SK-N-SH (cell line): ENCODE measurements at regions not wholly inside any gene's neighbourhood (a gene's known extent, or its start where the extent isn't known, plus 50 kb on each side); places are given as distances from the start of the nearest gene placed in this dataset.

ENCODE experiments used
- CTCF ChIA-PET: fragments of 300-600, 350-600 bp; formaldehyde crosslinking; extraction: SDS; loops from one replicate; lab custom pipeline; 2021; lab: Yijun Ruan, JAX
- POLR2A ChIA-PET: fragments of 350-600 bp; sonication (Branson Sonifier 250); formaldehyde crosslinking; extraction: SDS; loops from one replicate; lab custom pipeline; 2020; ENCODE audit warnings: antibody characterized with exemption, inconsistent platforms; lab: Yijun Ruan, JAX
- DNase-seq: peaks from one replicate; pipeline ENCODE4 v3.0.0; 2012
- H2AFZ ChIP-seq: fragments of 200-600 bp; sonication (generic); 2 replicates; pipeline ENCODE4 v1.8.1; 2016; ENCODE audit warnings: antibody characterized with exemption, mild to moderate bottlenecking, low read depth
- H3F3A ChIP-seq: fragments of 200-600 bp; sonication (generic); replicated peaks from 2 replicates; pipeline ENCODE3; 2016; ENCODE audit warnings: antibody characterized with exemption, mild to moderate bottlenecking; ENCODE audit not compliant: insufficient read depth
- H3K27ac ChIP-seq, 2 experiments: fragments of 200-500 bp in 1 of 2; fragments of 200-600 bp in 1 of 2; sonication (Bioruptor generic) in 1 of 2; sonication (generic), shearing (Covaris generic) in 1 of 2; 2 replicates each; pipeline versions ENCODE4 v1.5.1 to v1.6.1; 2014 to 2016; ENCODE audit warnings: low read depth in 2 of 2, inconsistent platforms in 1 of 2, low read length in 1 of 2, mild to moderate bottlenecking in 1 of 2, mixed read lengths in 1 of 2
- H3K27me3 ChIP-seq: fragments of 200-600 bp; sonication (generic), shearing (Covaris generic); 2 replicates; pipeline ENCODE4 v1.6.1; 2016; ENCODE audit warnings: mixed run types; ENCODE audit not compliant: insufficient read depth
- H3K36me3 ChIP-seq, 2 experiments: fragments of 200-500 bp in 1 of 2; fragments of 200-600 bp in 1 of 2; sonication (Bioruptor generic) in 1 of 2; sonication (generic) in 1 of 2; replicated peaks in 1 of 2; 2 replicates each; pipeline versions ENCODE3 to v1.5.1; 2014 to 2016; ENCODE audit warnings: low read length in 1 of 2, mild to moderate bottlenecking in 1 of 2; ENCODE audit not compliant: insufficient read depth in 2 of 2, control insufficient read depth in 1 of 2
- H3K4me1 ChIP-seq, 2 experiments: fragments of 200-500 bp in 1 of 2; fragments of 200-600 bp in 1 of 2; sonication (Bioruptor generic) in 1 of 2; sonication (generic), shearing (Covaris generic) in 1 of 2; 2 replicates each; pipeline versions ENCODE4 v1.5.1 to v1.6.1; 2014 to 2016; ENCODE audit warnings: low read depth in 1 of 2, low read length in 1 of 2, mixed run types in 1 of 2; ENCODE audit not compliant: insufficient read depth in 2 of 2, control insufficient read depth in 1 of 2
- H3K4me2 ChIP-seq: fragments of 200-600 bp; sonication (generic), shearing (Covaris generic); 2 replicates; pipeline ENCODE4 v1.6.1; 2017; ENCODE audit warnings: mixed run types
- H3K4me3 ChIP-seq, 2 experiments: fragments of 200-500 bp in 1 of 2; fragments of 200-600 bp in 1 of 2; sonication (Bioruptor generic) in 1 of 2; sonication (generic), shearing (Covaris generic) in 1 of 2; 2 replicates each; pipeline versions ENCODE4 v1.5.1 to v1.8.1; 2014 to 2016; ENCODE audit warnings: low read depth in 2 of 2, inconsistent platforms in 1 of 2, low read length in 1 of 2, mild to moderate bottlenecking in 1 of 2, mixed read lengths in 1 of 2, moderate library complexity in 1 of 2
- H3K79me2 ChIP-seq: fragments of 200-600 bp; sonication (generic); 2 replicates; pipeline ENCODE4 v1.8.1; 2017; ENCODE audit warnings: mild to moderate bottlenecking; ENCODE audit not compliant: insufficient read depth
- H3K9ac ChIP-seq: fragments of 200-600 bp; sonication (generic); 2 replicates; pipeline ENCODE4 v1.6.1; 2017; ENCODE audit warnings: mixed run types
- H3K9me2 ChIP-seq: fragments of 200-600 bp; sonication (generic); 2 replicates; pipeline ENCODE4 v1.6.1; 2017; ENCODE audit warnings: mixed run types
- H3K9me3 ChIP-seq: fragments of 200-600 bp; sonication (generic); 2 replicates; pipeline ENCODE4 v1.6.1; 2017; ENCODE audit warnings: mixed run types, mild to moderate bottlenecking, moderate library complexity
- H4K20me1 ChIP-seq: fragments of 200-600 bp; sonication (generic); 2 replicates; pipeline ENCODE4 v1.6.1; 2017; ENCODE audit warnings: mild to moderate bottlenecking, mixed run types; ENCODE audit not compliant: insufficient read depth
- CHD2 ChIP-seq: fragments of 150-350 bp; IDR thresholded peaks from 2 replicates; pipeline ENCODE4 v1.6.1; 2018; ENCODE audit warnings: low read length; ENCODE audit not compliant: partially characterized antibody
- EP300 ChIP-seq, 2 experiments: IDR thresholded peaks; 2 replicates each; pipeline versions ENCODE4 v1.4.0 to v1.6.1; 2012; ENCODE audit warnings: borderline replicate concordance in 1 of 2, low read depth in 1 of 2, low read length in 1 of 2
- REST ChIP-seq: IDR thresholded peaks from 2 replicates; pipeline ENCODE4 v1.6.1; 2012; ENCODE audit warnings: mild to moderate bottlenecking, low read depth, low read length, moderate library complexity
- TEAD4 ChIP-seq: IDR thresholded peaks from 2 replicates; pipeline ENCODE4 v1.4.0; 2012; ENCODE audit warnings: mild to moderate bottlenecking, borderline replicate concordance; ENCODE audit not compliant: insufficient read depth
- USF2 ChIP-seq: fragments of 150-350 bp; IDR thresholded peaks from 2 replicates; pipeline ENCODE4 v1.6.1; 2017; ENCODE audit warnings: antibody characterized with exemption, low read length, low read depth, borderline replicate concordance
- WGBS: methylation state at CpG from one replicate; pipeline ENCODE4 v1.1.6; 2017; ENCODE audit warnings: low lambda C conversion rate; 5-methylcytosine and 5-hydroxymethylcytosine counted together

GRCh38 chr1:187409341-187409740 lies 580.6 kb downstream of the PLA2G4A start:
- CTCF ChIA-PET, result no interaction called here
- DNase-seq, result no peak
- Histone ChIP-seq H3F3A (no peaks in the 10 kb centered on the region), H3K4me3 (no peak overlapping the region), H3K36me3 (no peaks in the 10 kb centered on the region), H4K20me1 (no peaks in the 10 kb centered on the region), H3K9me2 (no peaks in the 10 kb centered on the region), H3K79me2 (no peaks in the 10 kb centered on the region), H3K27ac (no peak overlapping the region), H3K4me2 (no peak overlapping the region), H3K27me3 (no peaks in the 10 kb centered on the region), H3K9me3 (no peaks in the 10 kb centered on the region), H2AFZ (no peak overlapping the region), H3K4me1 (peaks cover 0 to 7% of the 10 kb centered on the region in 2 experiments; a peak in 2 of 4 replicates), H3K9ac (no peak overlapping the region)
- POLR2A ChIA-PET, result no interaction called here
- TF ChIP-seq REST (no peak), CHD2 (no peak)
- WGBS, result 70% methylated on average over 2 of the region's 2 CpGs

GRCh38 chr1:187411118-187411517 lies 582.4 kb downstream of the PLA2G4A start:
- H3K4me2 ChIP-seq, result no peak overlapping the region
- ChIA-PET POLR2A (no interaction called here), CTCF (interaction anchor here (0.7 to 1.2 kb wide), 3 partner anchors 14 to 1306 kb away, joined by 3 read pairs; no protein-coding TSS in a partner anchor)
- H3F3A ChIP-seq, result no peaks in the 10 kb centered on the region
- H2AFZ ChIP-seq, result no peak overlapping the region
- TF ChIP-seq USF2, result no peak
- TF ChIP-seq EP300 (IDR thresholded peaks at IDR 0.05; ENCODE audit: borderline replicate concordance in 1 of 2, low read depth in 1 of 2, low read length in 1 of 2), result no peak
- no peak for TF ChIP-seq TEAD4
- H3K9ac ChIP-seq, result no peak overlapping the region
- H3K36me3 ChIP-seq, result no peaks in the 10 kb centered on the region
- H4K20me1 ChIP-seq, result no peaks in the 10 kb centered on the region
- H3K9me2 ChIP-seq, result no peaks in the 10 kb centered on the region
- no peaks in the 10 kb centered on the region for H3K9me3 ChIP-seq
- whole genome bisulfite sequencing, result 68% methylated on average over 3 of the region's 3 CpGs
- H3K4me3 ChIP-seq, result no peak overlapping the region
- H3K27ac ChIP-seq, result no peak overlapping the region
- H3K27me3 ChIP-seq, result no peaks in the 10 kb centered on the region
- DNase-seq, result no peak
- peaks cover 0 to 7% of the 10 kb centered on the region in 2 experiments; a peak in 2 of 4 replicates for H3K4me1 ChIP-seq
- no peaks in the 10 kb centered on the region for H3K79me2 ChIP-seq
